ENCODE measurements at regions not wholly inside any gene's neighbourhood (a gene's known extent, or its start where the extent isn't known, plus 50 kb on each side); places are given as distances from the start of the nearest gene placed in this dataset.

DNA sequence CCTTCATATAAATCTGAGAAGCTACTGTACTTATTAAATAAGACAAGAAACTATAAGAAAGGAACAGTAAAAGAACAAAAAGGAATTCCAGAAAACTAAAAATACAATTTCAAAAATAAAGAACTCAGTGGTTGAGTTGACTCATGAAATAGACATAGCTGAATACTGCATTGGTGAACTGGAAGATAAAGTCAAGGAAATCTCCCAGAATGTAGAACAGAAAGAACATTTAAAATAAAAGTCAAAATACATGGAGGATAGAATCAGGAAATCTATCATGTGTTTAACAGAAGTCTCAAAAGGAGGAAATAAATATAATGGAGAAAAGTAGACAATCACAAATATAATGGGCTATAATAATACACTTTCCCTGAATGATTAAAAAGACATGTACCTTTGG lies 136.4 kb upstream of the PMFBP1 start:
- DNase-seq: no peak

- no peak for DNase-seq
Measured at GRCh38 chr16:72302332-72302731, 130.4 kb upstream of the PMFBP1 start.

DNA sequence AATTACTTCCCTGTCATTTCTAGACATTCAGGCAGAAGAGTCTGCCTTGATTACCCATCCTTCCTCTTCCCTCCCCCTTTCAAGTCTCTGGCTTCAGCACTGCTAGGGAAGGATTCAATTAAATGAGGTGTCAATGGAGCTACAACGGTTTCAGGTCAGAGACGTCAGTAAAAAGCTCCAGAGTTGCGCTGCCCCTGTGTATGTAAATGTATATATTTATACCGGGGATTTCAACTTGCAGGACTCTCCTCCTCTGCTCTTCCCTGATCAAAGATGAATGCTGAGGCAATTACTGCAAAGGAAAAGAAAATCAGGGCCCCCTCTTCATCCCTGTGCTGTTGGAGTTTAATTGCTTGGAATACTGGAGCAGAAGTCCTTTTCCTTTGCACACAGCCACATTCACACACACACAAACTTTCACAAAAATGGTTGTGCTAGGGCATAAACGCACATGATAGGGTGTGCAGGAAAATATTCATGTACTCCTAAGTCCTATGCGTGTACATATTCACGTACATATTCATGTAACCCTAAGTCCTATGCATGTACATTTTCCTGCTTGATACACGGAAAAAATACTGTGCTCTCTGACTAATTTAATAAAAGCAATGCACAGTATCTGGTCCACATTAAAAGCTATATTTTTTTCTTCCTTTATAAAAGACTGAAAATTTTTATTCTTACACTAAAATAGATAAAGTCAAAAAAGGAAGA lies 129.7 kb upstream of the PMFBP1 start:
- no peak for DNase-seq

- DNase-seq: no peak
Measured at GRCh38 chr16:72300892-72301291, 128.9 kb upstream of the PMFBP1 start.

DNA sequence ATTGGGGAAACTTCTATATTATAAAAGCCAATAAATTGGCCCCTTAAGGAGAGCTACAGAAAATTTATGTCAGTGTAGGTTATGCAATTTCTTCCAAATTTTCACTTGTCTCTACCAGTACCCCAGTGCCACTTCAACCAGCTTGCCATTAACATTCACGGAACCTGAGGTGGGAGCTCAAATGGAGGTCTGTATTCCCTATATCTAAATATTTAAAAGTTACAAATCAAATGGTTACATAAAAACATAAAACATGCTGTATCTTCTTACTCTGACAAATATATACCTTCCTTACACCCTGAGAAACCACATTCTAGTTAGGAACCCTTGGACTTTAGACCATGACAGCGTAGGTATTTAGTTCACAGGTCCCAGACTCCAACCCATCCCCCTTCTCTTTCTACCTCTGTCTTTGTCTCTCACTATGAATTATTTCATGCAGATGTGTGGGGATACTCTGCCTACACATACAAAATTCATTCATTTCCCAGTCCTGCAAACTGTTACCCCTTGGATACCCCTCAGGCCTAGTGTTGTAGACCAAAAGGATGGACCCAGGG lies 127.8 kb upstream of the PMFBP1 start:
- DNase-seq: no peak

DNA sequence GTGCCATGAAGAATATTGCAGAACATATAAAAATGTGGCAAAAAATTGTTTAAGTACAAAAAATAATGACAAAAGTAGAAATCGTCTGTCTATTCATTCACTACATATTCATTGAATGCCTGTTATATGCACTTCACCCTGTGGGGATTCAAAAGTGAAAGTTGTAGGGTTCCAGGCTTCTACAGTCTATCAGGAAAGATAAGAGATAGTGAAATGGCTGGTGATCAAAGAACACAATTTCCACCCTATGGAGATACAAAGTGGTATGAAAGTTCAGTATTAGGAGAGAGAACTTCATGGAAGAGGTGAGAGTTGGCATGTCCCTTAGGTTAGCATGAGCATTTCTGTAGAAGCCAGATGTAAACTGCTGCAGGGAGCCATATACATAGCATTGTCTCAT lies 127.0 kb upstream of the PMFBP1 start:
- DNase-seq: no peak

DNA sequence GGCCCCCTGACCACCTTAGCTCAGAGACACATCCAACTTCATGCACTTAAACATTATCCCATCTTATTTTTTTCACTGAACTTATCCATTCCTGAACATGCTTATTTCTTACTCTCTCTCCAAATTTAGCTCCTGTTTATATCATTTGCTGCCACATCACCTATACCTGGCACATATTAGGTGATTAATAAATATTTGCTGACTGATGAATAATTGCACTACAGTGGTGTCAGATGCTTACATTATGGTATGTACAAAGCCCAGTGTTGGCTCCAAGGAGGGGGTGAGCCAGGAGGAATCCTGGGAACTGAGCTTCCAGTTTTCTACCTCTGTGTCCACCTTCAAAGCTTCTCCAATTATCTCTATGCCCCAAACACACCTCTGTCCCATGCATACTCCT lies 124.0 kb upstream of the PMFBP1 start:
- no peak for DNase-seq

- DNase-seq: peak; percentile 74 to 92
Measured at GRCh38 chr16:72291531-72291981, 119.6 kb upstream of the PMFBP1 start.

DNA sequence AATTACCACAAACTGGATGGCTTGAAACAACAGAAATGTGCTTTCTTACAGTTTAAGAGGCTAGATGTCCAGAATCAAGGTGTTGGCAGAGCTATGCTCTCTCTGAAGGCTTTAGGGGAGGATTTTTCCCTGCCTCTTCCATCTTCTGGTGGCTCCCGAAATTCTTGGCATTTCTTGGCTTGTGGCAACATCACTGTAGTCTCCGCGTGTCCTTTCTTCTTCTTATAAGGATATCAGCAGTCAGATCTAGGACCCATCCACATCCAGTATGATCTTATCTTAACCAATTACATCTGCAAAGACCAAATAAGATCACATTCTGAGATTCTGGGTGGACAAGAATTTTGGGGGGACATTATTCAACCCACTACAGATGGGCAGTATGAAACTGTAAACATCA lies 119.2 kb upstream of the PMFBP1 start:
- peak in 1 of 2 experiments; percentile 78 for DNase-seq

GRCh38 chr16:72287649-72288048 lies 115.7 kb upstream of the PMFBP1 start:
- DNase-seq: no peak

DNA sequence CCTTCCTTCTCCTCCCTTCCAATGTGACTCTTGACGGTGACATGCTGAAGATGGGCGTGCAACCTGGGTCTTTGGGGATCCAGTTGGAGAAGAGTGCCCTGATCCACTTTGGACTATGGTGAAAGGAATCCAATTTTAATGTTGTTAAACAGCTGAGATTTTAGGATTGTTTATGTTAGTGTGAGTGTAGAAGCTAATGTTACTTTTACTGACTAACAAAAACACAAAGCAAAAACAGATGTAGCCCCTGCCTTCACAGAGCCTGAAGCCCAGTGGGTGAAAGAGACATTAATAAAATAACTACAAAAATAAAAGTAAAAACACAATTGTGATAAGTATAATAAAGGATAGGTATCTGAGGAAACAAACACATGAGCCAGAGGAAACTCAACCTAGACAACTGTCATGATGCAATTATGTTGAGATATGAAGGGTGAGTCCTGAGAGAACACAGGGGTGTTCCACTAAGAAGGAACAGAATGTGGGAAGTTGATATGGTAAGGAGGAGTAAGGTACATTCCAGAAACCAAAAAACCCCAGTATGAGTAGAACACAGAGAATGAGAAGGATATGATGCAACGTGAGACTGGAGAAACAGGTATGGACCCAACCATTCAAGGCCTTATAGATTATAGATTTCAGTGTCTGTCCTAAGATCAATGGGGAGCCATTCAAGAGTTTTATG lies 115.1 kb upstream of the PMFBP1 start:
- DNase-seq: no peak

DNA sequence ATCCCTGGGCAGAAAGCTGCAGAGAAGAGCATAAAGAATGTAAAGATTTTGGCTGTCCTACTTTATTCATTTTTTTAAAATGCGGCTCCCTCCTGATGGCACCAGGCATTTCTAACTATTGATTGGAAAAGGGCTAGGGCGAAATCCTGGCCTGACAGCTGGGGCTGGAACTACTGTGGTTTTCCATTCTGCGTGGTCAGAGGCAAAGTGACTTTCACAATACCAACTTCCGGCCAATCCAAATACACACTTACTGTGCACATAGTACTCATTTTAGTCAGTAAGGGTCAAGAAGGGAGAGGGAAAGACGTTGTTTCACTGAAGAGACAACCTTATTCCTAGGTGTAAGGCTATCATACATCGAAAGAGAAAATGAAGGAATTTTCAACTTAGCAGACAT lies 113.8 kb upstream of the PMFBP1 start:
- no peak for DNase-seq

GRCh38 chr16:72285324-72285723 lies 113.4 kb upstream of the PMFBP1 start:
- no peak for DNase-seq

DNA sequence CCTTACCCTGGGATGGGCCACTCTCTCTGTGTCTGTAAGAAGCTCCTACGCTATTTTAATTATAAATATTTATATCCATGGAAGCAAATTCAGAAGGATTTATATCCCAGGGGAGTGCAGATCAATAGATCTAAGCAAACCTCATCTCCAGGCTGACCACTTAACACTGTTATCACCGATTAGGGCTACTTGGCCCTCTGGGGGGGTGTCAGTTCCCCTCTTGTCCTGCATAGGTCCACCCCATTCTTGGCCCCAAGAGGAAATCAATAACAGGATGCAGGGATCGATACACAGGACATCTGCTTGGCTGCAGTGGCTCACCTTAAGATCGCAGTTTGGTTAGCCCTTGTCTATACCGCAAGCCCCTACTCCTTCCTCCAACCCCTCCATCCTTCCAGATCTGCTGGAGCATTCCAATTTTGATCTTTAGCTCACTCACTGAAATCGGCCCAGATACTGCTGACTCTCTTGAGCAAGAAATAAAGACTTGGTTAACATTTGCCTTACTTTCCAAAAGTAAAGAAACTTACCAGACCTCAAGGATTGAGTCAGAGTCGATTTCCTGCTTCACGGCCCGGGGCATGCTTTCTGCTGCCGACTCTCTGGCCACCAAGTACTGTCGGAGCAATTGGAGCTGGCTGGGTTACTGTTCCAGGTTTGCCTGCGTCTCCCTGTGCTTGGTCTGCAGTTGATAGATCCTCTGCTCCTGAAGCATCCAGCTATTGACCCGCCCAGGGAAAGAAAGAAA lies 112.3 kb upstream of the PMFBP1 start:
- no peak for DNase-seq

GRCh38 chr16:72282362-72282761 lies 110.4 kb upstream of the PMFBP1 start:
- DNase-seq: no peak

DNA sequence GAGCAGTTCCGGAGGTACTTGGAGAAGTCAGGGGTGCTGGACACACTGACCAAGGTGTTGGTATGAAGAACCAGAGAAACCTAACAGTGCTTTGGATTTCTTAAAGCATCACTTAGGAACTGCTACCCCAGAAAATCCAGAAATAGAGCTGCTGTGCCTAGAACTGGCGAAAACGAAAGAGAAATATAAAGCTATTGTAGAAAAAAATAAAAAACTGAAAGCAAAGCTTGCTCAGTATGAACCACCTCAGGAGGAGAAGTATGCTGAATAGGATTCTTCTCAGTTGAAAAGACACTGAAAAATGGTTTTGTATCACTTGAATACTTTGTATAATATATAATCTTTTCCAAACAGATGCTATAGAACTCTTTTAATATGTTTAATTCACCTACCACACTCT lies 106.3 kb upstream of the PMFBP1 start:
- no peak for DNase-seq

DNA sequence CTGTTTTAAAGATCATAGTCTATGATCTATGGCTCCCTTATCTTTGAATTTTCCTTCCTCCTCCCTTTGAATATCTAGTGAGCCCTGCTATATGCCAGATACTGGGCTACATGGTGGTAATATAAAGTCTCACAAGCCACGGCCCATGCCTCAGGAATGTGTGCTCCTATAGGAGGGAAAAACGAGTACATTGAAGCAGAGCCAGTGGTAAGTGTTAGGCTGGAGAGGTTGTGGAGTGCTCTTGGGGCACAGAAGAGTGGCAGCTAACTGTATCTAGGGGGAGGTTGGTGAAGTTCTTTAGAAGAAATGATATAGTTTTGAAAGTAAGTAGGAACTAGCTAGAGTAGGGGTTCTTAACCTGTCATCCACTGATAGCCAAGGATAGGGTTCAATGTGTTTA lies 105.8 kb upstream of the PMFBP1 start:
- DNase-seq: no peak

DNA sequence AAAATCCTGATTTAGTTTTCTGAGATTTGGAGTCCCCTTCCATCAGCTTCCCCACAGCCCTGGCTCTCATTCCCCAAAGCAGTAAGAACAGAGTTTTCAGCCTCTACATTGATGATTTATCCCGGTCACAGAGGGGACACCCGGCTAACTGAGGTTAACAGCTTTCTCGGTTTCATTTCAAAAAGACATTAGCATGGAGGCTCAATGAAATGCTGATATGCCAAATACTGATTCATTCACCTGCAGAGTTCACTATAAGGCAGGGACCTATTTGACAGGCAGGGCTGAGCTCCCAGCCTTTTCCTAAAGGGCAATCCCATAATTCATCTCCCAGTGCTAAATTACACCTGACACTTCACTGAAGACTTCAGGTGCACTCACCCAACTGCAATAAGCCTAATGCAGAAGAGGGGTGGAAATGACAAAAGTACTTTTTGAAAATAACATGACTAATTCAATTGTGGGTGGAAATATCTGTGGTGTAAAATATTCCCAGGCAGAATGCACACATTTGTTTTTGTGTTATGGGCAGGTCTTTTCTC lies 99.8 kb upstream of the PMFBP1 start:
- DNase-seq: no peak

DNA sequence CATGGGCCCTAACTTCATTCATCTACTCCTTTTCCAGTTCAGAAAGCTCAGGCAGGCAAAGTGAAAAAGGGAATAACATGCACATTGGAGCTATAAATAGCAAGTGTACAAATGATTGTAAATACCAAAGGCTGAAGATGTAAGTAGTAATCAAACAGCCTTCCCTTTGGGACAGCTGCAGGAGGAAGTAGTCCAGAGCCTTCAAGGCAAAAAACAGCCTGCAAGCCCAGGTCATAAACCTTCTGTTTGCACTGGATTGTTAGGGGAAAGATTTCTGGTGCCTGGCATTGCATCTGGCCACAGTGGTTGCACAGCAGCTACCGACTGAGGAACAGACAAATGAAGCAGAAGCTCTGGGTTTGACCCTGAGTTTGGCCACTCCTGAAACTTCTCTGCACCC lies 98.6 kb upstream of the PMFBP1 start:
- no peak for DNase-seq

DNA sequence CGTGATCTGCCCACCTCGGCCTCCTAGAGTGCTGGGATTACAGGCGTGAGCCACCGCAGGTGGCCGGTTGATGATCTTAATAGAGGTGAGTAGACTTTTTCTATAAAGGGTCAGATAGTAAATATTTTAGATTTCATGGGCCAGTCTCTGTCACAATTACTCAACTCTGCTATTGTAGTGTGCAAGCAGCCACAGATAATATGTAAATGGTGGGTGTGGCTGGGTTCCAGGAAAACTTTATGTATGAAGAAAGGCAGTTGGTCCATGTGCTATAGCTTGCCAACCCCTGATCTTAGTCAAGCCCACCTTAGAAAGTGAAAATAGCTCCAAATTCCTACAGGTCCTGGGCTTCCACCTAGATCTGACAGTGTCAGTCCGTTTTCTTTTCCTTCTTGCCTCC lies 94.9 kb upstream of the PMFBP1 start:
- no peak for DNase-seq

GRCh38 chr16:72264771-72265170 lies 92.8 kb upstream of the PMFBP1 start:
- DNase-seq: no peak

- no peak for DNase-seq
Measured at GRCh38 chr16:72262711-72263110, 90.8 kb upstream of the PMFBP1 start.

GRCh38 chr16:72261127-72261526 lies 89.2 kb upstream of the PMFBP1 start:
- DNase-seq: no peak

All from SW 1271 (cell line).